ENCODE measurements at regions not wholly inside any gene's neighbourhood (a gene's known extent, or its start where the extent isn't known, plus 50 kb on each side); places are given as distances from the start of the nearest gene placed in this dataset.

DNA sequence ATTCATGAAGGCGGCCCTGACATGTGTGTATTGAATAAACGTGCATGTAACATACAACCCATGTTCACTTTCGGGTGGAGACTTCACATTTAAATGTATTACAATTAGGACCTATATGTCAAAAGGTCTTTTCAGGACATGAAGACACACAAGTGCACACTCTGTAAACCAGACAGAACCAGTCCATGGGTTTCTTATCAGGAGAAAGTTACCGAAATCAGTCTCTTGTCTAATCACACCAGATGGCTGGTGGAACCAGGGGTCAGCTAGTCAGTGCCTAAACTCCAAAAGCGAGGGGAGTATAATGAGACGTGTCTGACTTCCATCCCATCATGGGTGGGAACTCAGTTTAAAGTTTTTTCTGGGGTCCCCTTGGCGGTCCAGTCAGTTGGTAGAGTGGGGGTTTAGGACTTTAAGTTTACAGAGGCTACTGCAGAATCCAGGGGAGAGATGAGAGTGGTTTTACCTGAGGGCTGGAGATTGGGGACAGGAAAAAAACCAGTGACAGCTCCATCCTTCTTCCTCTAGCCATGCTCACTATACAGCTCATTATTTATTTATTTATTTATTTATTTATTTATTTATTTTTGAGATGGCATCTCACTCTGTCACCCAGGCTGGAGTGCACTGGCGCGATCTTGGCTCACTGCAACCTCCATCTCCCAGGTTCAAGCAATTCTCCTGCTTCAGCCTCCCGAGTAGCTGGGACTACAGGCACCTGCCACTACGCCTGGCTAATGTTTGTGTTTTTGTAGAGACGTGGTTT lies 251.3 kb upstream of the LYZL1 start:
- DNase-seq = no peak

DNA sequence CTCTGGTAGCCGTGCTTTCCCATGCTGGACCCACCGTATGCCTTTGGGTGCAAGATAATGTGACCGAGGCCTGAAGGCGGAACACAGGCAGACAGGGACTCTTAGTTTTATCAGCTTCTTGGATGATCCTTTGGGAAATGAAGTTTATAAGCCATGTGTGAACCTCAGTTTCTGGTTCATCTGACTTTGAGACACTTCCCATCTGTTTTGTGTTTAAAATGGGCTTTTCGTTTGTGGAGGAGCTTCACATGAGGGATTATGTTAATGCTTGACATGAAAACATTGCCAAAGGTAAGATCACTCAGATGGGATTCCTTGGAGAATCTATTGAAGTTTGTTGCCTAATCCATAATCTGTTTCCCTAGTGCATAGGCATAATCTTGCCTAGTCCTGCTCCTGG lies 249.8 kb upstream of the LYZL1 start:
- no peak for DNase-seq

DNA sequence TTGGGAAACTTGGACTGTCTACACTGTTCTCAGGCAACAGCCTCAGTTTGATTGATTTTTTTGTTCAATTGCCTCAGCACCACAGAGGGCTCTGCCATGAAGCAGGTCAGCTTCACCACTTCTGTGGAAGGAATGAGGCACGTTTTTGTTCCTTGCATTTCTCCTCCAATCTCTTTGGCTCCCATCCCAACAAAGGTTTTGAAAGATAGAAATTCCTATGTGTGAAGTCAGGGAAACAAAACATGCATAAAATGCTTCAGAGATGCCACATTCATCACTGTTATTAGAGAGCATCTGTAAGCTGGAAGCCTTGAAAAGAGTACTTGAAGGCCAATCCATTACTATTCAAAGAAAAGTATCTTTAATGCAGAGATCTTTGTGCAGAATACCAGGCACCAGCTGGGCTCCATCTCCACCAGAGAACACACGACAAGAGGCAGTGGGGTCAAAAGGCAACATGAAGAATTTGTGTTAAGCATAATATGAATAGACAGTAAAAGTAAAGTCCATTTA lies 249.1 kb upstream of the LYZL1 start:
- DNase-seq = no peak

DNA sequence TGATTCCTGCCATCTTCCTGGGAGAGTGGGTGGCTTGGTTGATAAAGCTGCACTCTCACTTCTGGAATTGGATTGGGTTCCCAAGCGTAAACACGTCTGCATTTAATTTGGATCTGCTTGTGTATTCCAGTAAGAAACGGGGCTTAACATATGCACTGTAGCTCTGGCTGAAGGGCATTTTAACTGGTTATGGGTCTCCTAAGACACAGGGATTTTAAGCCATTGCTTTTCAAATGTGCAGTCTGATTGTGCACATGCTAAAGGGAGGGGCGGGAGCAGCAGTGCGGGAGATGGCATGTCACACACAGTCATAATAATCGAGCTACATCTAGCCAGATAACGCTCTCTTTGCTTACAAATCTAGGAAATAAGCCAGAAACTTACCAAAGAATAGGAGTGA lies 247.3 kb upstream of the LYZL1 start:
- DNase-seq = no peak

DNA sequence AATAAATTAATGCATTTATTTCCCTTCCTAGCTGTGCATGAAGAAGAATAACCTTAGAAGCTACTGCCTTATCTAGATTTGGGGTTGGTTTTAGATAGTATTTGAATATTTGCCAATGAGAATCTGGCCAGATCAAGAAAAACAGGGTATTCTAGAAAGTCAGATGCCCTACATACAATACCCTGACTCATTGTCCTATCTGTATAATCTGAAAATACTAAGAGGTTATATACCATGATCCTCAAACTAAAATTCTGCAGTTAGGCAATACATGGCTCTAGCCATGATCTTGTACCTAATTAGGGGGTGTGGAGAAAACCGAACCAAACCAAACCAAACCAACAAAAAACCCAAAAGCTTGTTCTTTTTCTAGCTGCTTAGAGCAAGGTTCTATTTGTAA lies 240.4 kb upstream of the LYZL1 start:
- DNase-seq = no peak

DNA sequence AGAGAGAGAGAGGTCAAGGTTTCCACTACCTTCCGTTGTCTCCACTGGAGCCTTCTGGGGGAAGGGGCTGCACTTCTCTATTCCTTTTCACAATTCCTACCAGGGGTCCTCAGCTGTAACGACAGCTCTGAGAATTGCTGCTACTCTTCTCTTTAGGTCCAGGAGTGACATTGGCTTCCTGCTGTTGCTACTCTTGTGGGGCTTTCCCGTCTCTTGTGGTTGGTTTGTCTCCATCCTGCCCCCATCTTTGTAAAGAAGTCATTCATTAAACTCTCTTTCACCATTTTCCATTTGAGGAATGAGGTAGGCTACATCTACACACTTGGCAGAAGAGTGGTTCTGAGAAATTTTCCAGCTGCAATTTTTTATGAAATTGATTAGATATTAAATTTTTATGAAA lies 238.8 kb upstream of the LYZL1 start:
- DNase-seq = no peak

DNA sequence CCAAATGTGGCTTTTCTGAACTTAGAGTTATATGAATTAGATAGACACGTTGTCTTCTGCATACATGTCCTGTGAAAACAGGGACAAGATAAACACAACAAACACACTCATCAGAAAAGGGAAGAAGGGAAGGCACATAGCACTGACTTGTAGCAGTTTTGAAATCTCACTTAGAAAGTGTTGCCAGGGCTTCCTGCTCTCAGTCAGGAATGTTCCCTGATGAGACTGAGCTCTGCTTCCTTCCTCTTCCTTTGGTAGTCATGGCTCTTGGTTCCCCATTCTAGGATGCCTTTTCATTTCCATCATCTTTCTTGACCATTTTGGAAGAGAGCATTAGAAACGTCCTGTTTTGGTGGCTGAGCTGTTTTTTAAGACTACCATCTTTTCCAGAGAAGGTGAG lies 233.8 kb upstream of the LYZL1 start:
- DNase-seq = no peak

DNA sequence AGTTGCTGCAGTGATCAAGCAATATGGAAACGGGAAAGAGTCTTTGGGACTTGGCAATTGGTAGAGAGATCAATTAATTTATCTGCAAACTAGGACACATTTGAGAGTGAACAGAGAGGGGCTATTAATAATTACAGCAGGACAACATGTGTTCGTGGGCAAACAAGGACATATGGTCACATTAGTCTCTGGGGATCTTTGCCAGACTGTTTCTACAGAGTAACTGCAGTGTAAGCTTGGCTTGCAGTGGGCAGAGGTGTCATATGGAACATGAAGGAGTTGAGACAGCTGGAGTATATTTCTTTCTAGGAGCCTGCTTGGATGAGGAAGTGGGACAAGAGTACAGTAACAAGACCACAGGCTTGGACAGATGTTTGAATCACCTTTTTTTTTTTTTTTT lies 232.1 kb upstream of the LYZL1 start:
- no peak for DNase-seq

DNA sequence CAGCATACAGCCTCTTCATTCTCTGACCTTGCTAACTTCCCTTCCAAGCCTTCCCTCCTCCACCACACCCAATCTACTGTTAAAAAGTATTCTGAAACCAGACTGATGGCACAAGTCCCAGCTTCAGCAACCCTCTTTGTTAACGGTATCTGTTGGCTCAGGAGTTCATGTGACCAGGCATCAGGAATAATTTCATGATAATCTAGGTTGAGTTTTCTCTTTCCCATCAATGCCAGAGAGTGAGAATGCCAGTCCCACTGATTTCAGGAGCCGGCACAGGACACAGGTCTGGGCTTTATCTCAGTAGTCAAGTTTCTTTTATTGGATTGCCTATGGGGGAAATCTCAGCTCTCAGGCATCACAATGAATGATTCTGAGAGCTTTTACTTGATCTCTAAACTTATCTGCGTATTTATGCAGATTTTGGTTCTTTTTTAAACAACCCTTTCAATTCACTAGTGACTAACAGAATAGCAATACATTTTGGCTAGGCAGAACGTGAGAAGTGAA lies 231.0 kb upstream of the LYZL1 start:
- DNase-seq = no peak

DNA sequence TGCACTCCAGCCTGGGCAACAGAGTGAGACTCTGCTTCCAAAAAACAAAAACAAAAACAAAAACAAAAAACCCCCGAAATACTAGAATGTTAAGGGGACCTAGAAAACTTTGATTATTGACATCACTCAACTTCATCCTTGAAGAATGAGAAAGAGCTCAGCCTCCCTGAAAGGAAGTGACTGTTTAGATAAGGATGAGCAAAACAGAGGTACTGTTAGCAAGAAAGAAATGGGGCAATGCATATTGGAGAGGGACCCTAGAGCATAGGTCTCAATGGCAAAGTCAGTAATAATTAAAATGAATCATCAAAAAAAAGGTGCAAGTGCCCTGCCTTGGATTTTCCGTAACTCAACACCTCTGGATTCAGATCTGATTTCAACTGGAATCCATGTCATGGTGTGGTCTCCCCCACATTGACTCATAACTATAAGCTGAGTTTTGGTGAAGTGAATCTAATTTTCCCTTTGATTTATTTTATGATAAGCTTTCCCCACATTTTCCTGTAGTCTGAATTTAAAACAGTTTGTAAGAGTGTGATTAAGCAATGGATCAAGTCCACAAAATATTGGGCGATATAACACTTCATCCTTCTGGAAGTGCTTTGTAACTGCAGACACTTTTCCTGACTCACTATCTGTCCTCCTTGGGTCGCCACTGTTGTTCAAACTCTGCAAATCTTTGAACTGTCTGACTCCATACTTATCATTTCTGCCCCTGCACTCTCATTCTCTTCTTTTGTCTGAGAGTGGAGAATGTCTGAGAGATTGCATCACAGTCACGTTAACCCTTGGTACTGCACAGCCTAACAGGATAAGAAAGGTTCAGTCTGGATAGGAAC lies 224.8 kb upstream of the LYZL1 start:
- DNase-seq = no peak

DNA sequence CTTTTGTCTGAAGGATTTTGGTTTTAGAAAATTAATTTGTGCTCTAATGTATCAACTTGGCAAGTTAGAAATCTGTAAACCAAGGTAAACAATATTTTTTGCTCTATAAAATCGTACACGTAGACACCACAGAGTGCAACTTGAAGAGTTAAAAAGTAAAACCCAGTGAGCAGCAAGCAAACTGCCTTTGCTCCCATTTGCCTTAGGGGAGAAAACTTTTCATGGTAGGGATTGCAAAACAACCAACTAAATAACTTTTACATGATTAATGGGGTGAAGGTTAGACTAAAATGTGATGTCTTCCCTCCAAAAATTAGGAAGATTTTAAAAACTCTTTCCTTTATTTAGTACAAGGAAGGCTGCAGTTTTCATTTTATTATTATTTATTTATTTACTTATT lies 224.2 kb upstream of the LYZL1 start:
- DNase-seq = no peak

DNA sequence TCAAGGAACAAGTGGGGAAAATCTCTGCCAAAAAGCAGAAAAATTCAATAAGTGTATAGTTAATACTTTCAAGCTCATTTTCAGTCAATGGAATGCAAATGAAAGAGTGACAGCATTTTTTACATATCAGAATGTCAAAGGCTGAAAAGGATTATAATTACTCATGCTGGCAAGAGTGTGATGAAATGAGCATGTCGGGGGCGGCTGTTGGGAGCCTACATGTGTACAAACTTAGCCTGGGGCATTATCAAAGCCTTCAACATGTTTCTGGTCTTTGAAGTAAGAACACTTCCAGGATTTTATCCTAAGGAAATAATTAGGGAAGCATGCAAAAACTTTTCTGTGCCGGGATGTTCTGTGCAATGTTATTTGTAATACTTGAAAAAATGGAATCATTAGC lies 221.7 kb upstream of the LYZL1 start:
- no peak for DNase-seq

DNA sequence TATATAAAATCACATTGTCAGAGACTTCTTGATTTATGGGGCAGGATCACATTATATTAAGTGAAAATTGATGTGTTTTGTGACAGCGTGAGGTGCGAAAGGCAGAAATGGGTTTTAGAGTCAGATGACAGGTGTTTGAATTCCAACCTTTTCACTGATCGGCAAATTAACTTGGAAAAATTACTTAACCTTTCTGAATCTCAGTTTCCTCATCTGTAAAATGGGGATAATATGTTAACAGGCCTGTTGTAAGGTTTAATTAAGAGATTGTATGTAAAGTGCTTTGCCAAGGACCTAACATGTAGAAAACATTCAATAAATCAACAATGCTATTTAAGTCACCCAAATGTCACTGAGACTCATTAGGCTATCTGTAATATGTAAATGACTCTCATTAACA lies 221.2 kb upstream of the LYZL1 start:
- no peak for DNase-seq

DNA sequence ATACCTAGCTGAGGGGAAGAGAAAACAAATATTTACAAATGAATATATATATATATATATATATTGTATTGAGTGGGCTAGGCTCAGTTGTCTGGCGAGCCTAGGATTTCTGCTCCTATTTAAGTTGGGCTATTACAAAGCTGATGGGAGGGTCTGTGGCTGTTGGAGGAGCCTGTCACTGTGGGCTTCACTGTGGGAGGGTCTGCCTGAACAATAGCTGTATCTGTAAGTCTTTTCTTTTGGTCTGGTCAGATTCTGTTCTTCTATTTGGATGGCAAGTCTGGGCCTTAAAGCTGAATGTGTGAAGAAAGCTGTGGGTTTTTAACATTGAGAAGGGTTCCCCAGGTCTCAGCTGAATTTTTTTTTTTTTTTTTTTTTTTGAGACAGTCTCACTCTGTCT lies 220.6 kb upstream of the LYZL1 start:
- DNase-seq = no peak

DNA sequence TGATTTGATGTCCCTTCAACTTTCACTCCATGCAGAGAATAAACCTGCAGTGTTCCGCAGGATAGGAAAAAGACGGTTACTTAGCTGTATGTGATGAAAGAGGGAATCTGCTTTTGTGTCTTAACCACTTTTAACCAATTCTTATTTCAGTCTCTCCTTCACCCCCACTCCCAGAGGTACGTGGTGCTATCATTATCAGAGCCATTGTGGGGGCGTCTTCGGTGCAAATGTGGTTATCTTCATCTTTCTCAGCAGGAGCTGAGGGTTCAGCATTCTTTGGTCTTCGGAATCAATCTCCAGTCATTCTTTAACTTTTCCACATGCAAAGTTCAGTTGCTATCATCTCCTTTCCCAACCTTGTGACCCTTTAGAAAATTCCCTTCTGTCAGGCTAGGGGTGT lies 219.9 kb upstream of the LYZL1 start:
- no peak for DNase-seq

DNA sequence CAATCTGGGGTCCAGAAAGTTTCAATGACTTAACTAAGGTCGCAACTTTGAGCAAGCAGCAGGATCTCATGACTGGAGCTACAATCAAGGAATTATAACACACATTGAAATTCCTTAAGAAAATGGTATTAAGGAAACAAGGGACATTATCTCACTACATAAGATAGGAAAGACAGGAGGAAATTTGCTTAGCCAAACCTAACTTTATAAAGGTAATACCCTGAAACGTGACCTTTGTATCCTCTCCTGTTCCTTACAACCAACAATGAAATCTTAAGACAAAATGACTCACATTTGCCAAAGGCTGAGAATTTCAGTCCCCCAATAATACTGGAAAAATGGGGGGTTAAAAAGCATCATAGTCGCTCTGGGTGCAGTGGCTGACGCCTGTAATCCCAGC lies 218.9 kb upstream of the LYZL1 start:
- no peak for DNase-seq

DNA sequence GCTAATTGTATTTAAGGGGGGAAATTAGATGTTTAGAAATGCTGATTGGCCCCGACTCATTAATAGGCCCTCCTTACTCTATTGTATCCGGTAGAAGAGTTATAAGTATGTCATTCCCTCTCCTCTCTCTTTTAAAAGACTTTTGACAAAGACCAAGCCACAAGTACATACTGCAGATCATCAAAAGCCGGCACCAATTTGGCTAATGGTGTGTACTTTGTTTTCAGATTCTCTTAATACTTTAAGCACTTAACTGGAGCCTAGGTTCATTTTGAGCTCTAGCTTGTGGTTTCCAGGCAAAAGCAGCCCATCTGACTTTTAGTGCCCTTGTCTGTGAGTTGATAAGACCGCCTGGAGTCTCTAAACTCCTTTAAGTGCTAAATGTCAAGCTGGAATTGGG lies 210.0 kb upstream of the LYZL1 start:
- DNase-seq = no peak

DNA sequence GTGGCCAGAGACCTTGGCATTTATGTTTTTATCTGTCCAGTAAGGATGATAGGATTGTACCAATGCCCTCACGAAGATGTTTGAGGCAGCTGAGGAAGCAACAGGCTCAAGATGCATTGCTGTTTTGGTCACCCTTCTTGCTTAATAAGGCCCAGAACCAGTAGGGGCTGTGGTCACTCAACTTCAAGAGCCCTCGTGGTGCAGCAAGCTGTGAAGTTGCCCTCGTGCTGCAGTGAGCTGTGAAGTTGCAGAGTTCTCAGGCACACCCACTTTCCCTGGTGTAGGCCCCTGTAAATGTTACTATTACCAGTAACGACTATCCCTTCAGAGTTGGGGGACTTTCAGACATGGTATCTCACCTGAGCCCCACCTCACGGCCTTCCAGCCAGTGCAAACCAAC lies 207.6 kb upstream of the LYZL1 start:
- DNase-seq = no peak

DNA sequence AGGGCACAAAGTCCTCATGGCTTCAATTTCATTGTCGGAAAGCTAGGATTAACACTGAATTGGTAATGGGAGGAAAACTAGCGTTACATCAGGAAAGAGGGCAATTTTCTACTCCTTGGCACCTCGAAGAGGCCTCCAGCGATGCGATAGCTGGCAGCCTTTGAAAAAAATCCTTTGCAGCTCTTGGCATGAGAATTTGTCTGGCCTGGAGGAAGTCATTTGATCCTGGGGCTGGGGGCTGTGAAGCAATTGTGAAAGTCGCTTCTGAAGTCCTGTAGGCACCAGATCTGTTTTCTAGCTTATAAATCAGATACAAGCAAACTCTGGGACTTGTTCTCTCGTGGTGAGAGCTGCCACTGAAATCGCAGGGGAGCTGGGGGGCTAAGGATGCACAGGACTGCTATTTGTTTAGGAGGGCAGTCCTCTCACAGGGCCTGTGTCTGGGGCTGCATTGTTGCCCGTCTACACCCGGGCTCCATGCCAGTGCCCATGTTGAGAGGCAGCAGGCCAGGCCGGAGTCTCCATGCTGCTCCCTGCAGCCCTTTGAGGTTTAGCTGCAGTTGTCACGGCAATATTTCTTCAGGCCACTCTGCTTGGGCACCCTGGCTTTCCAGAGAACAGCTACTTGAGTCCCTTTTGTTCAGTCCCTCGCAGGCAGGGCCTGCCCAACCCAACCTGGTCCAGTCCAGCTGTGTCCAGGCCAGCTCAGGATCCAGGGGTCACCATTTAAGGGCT lies 206.8 kb upstream of the LYZL1 start:
- no peak for DNase-seq

DNA sequence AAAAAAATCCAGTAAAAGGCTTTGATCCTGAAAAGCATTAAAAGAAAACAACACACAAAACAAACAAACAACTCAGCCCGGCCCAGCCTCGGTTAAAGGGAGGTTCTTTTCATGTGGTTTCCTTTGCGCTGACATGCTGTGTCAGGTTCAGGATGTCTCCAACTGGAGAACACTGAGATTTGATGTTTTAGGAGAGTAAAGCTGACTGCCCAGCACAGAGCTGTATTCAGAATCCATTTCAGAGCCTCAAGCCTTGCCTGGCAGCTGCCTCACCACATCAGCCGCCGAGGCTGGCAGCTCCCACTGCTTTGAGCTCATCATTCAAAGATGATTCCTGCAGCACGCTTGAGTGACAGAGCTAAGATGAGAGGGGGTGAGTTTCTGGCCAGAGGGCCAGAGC lies 205.8 kb upstream of the LYZL1 start:
- DNase-seq = no peak

DNA sequence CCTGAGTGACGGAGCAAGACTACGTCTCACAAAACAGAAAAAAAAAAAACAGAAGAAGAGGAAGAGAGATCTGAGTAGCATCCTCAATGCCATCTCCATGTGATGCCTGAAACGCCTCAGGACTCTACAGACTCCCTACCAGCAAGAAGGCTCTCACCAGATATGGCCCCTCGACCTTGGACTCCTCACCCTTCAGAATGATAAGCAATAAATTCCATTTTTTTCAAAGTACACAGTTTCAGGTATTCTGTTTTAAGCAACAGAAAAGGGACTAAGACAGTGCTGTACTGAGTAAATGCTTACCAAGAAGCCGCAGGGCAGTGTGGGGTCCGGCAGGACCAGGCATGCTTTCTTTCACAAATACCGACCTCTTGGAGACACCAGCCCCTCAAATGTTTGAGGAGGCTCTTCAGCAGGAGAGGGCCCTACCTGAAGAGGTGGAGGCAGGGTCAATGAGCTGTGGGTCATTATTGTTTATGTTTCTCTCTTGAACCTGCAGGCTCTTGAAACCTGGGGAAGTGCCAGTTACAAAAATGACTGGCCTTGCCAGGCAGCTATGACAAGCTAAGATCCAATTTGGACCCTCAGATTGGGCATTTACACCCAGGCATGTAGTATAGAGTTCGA lies 204.1 kb upstream of the LYZL1 start:
- DNase-seq = no peak

DNA sequence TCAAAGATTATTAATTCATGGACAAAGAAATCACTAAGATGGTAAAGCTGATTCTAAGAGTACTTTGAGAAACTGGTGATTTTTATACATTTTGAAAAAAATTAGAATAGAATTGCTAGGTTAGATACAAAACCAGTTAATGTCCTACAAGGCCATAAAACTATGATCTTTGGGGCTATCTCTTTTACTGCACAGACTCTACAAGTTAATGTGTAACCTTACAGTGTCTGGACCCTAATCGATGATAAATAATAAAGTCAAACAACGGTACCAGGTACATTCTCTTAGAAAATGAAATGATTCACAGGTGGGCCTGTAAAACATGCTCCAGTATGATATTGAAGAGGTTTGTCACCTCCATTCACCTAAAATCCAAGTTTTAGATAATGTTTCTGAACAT lies 199.8 kb upstream of the LYZL1 start:
- DNase-seq = no peak

DNA sequence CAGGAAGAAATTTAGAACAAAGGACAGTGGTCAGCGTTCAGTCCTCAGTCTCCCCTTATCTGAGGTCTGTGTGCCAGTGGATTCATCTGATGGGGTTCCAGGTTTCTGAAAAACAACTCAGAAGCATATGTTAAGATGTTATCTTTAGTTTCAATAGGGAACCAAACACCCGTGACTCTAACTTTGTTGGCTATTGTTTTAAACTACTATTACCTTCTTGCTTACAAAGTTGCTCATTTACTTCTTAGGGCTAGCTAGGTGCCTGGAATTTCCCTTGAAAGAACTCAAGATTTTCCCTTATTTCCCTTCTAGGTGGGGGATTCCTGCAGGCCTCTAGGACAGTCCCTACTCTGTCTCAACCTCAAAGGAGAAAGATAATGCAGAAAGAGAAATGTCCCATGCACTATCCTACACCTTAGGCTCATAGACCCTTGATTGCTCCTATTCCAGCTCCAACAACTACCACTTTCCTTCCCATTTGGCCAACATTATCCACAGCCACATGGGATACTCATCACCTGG lies 192.5 kb upstream of the LYZL1 start:
- DNase-seq = no peak

All from CD4-positive, alpha-beta T cell treated with Interleukin-21 for 1 hour (primary cell).